Caco-2 (cell line): ENCODE measurements at regions not wholly inside any gene's neighbourhood (a gene's known extent, or its start where the extent isn't known, plus 50 kb on each side); places are given as distances from the start of the nearest gene placed in this dataset.

Experiments
- BruUV-seq: library from RNA; stranded (reverse); fragments of 400-500 nt; replicated peaks from 2 replicates; lab custom pipeline; 2021; lab: Mats Ljungman, UMichigan
- CTCF ChIA-PET: fragments of 300-600 bp; sonication (Branson Sonifier 250); formaldehyde crosslinking; loops from one replicate; lab custom pipeline; 2022; ENCODE audit warnings: antibody characterized with exemption; lab: Charles Lee
- POLR2A ChIA-PET: fragments of 300-600 bp; sonication (Branson Sonifier 250); formaldehyde crosslinking; loops from one replicate; lab custom pipeline; 2022; ENCODE audit warnings: antibody characterized with exemption; lab: Charles Lee
- DNase-seq, 2 experiments: peaks; one replicate each; pipeline versions ENCODE4 v3.0.0 to v3.0.0-alpha.2; 2020 to 2022
- H3K27me3 ChIP-seq: replicated peaks from 2 replicates; pipeline ENCODE4 v1.6.0; 2011; ENCODE audit warnings: low read length; ENCODE audit not compliant: control insufficient read depth, insufficient read depth
- H3K36me3 ChIP-seq: 2 replicates; pipeline ENCODE4 v1.5.1; 2011; ENCODE audit warnings: low read length; ENCODE audit not compliant: control insufficient read depth, insufficient read depth
- H3K4me1 ChIP-seq: fragments of 250-450 bp; sonication (Bioruptor Pico); 2 replicates; pipeline ENCODE4 v1.5.1; 2020; ENCODE audit warnings: mild to moderate bottlenecking
- H3K4me3 ChIP-seq: 2 replicates; pipeline ENCODE4 v1.5.1; 2011; ENCODE audit warnings: low read depth, mild to moderate bottlenecking, control low read depth, low read length
- H3K9me3 ChIP-seq: fragments of 250-450 bp; sonication (Bioruptor Pico); 2 replicates; pipeline ENCODE4 v1.5.1; 2020; ENCODE audit warnings: mild to moderate bottlenecking, moderate library complexity
- H3K27ac Mint-ChIP-seq: one replicate; pipeline ENCODE4 v1.8.0; 2022; ENCODE audit warnings: mixed read lengths; ENCODE audit not compliant: unreplicated experiment
- H3K27me3 Mint-ChIP-seq: one replicate; pipeline ENCODE4 v1.8.0; 2022; ENCODE audit warnings: mixed read lengths; ENCODE audit not compliant: insufficient read depth, unreplicated experiment
- H3K36me3 Mint-ChIP-seq: one replicate; pipeline ENCODE4 v1.8.0; 2022; ENCODE audit warnings: mild to moderate bottlenecking, mixed read lengths; ENCODE audit not compliant: insufficient read depth, unreplicated experiment
- H3K4me1 Mint-ChIP-seq: one replicate; pipeline ENCODE4 v1.8.0; 2022; ENCODE audit warnings: low read depth, mixed read lengths; ENCODE audit not compliant: unreplicated experiment
- H3K4me3 Mint-ChIP-seq: one replicate; pipeline ENCODE4 v1.8.0; 2022; ENCODE audit warnings: mild to moderate bottlenecking, moderate library complexity, mixed read lengths; ENCODE audit not compliant: unreplicated experiment
- H3K9me3 Mint-ChIP-seq: one replicate; pipeline ENCODE4 v1.8.0; 2022; ENCODE audit warnings: mixed read lengths; ENCODE audit not compliant: unreplicated experiment
- intact Hi-C: fragments of 100-400 bp; cut with micrococcal nuclease; formaldehyde crosslinking; loops from one replicate; pipeline ENCODE4 v1.10.0; 2022; ENCODE audit not compliant: unreplicated experiment
- TF ChIP-seq, protein P1 (sequence below), 2 experiments: fragments of 200-600 bp in 1 of 2; IDR thresholded peaks; 1 replicate in 1 of 2; 2 replicates in 1 of 2; pipeline versions ENCODE4 v1.5.1 to v1.8.0; 2011 to 2022; ENCODE audit warnings: antibody characterized with exemption in 1 of 2, control low read depth in 1 of 2, inconsistent platforms in 1 of 2, low read depth in 1 of 2, low read length in 1 of 2, mild to moderate bottlenecking in 1 of 2, moderate library complexity in 1 of 2; ENCODE audit not compliant: insufficient read depth in 1 of 2, severe bottlenecking in 1 of 2, unreplicated experiment in 1 of 2

DNA sequence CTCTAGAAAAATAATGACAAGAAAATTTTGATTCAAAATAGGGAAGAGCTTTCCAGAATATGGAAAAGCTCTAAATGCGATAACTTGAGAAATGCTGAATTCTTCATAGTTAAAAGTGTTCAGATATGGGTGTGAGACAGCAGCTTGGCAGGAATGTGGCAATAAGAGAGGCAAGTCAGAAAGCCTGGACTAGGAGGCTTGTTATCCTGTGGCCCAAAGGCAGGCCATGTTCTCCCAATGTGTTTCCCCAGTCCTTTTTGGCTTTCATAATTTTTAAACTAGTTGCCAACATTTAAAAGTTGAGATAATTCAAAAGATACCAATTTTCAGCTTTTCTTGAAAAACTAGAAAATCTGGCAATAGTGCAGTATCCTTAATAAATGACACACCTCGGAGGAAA, 366.3 kb upstream of the FANCL start:
- H3K27me3 ChIP-seq: no peaks in the 10 kb centered on the region
- intact Hi-C loops: no loop called here
- CTCF ChIA-PET: no interaction called here
- no peaks in the 10 kb centered on the region for H3K9me3 Mint-ChIP-seq
- no peaks in the 10 kb centered on the region for H3K9me3 ChIP-seq
- H3K27me3 Mint-ChIP-seq: peaks cover 5% of the 10 kb centered on the region
- BruUV-seq: no TSS peak
- H3K36me3 Mint-ChIP-seq: no peaks in the 10 kb centered on the region
- H3K27ac Mint-ChIP-seq: no peak overlapping the region
- H3K4me1 Mint-ChIP-seq: no peaks in the 10 kb centered on the region
- no peaks in the 10 kb centered on the region for H3K36me3 ChIP-seq
- H3K4me1 ChIP-seq: no peaks in the 10 kb centered on the region
- no peak for DNase-seq
- H3K4me3 Mint-ChIP-seq: no peak overlapping the region
- POLR2A ChIA-PET: no interaction called here
- TF ChIP-seq, protein P1, sequence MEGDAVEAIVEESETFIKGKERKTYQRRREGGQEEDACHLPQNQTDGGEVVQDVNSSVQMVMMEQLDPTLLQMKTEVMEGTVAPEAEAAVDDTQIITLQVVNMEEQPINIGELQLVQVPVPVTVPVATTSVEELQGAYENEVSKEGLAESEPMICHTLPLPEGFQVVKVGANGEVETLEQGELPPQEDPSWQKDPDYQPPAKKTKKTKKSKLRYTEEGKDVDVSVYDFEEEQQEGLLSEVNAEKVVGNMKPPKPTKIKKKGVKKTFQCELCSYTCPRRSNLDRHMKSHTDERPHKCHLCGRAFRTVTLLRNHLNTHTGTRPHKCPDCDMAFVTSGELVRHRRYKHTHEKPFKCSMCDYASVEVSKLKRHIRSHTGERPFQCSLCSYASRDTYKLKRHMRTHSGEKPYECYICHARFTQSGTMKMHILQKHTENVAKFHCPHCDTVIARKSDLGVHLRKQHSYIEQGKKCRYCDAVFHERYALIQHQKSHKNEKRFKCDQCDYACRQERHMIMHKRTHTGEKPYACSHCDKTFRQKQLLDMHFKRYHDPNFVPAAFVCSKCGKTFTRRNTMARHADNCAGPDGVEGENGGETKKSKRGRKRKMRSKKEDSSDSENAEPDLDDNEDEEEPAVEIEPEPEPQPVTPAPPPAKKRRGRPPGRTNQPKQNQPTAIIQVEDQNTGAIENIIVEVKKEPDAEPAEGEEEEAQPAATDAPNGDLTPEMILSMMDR (IDR thresholded peaks at IDR 0.05; ENCODE audit: insufficient read depth in 1 of 2, low read depth in 1 of 2, low read length in 1 of 2, severe bottlenecking in 1 of 2, unreplicated experiment in 1 of 2): no peak
- no peak overlapping the region for H3K4me3 ChIP-seq

DNA sequence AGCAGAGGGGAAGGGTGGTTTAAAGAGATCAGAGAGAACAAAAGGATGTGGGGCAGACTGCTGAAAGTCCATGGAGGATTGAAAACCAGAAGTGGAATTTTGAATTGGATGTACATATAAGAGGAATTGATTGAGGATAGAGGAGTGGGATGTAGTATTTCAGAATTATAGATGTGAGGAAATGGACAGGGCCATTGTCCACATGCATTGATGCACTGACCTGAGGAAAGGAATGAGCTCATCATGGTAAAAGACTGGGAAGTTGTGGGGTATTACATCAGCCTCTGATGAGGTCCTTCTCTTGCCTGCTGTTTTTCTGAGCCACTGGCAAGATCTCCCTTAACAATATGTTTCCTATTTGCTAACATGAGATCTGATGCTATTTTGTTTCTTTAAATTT, 365.7 kb upstream of the FANCL start:
- Histone ChIP-seq H3K4me1 (no peaks in the 10 kb centered on the region), H3K4me3 (no peak overlapping the region), H3K9me3 (no peaks in the 10 kb centered on the region), H3K27me3 (no peaks in the 10 kb centered on the region), H3K36me3 (no peaks in the 10 kb centered on the region)
- Mint-ChIP-seq H3K36me3 (no peaks in the 10 kb centered on the region), H3K27me3 (peaks cover 5% of the 10 kb centered on the region), H3K9me3 (no peaks in the 10 kb centered on the region), H3K27ac (no peak overlapping the region), H3K4me3 (no peak overlapping the region), H3K4me1 (no peaks in the 10 kb centered on the region)
- ChIA-PET POLR2A (no interaction called here), CTCF (no interaction called here)
- no TSS peak for BruUV-seq
- intact Hi-C loops: no loop called here
- TF ChIP-seq, protein P1 (IDR thresholded peaks at IDR 0.05; ENCODE audit: insufficient read depth in 1 of 2, low read depth in 1 of 2, low read length in 1 of 2, severe bottlenecking in 1 of 2, unreplicated experiment in 1 of 2): no peak
- no peak for DNase-seq

DNA sequence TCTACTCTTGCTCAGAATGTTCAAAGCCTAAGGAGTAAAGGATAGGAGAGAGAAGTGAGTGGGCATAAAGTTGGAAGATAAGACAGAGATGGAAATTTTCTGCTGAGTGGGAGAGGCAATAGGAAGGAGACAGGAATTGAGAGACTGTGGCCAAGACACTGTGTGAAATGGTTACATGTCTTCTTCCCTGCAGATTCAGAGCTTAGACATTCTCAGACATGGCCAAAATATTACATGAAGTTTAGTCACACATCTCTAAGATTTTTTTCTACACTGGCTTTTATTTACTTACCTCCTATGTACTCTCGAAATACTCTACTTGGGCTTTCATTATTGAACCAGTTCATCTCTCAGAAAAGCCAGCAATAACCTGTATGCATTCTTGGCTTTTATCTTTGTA, 363.0 kb upstream of the FANCL start:
- ChIA-PET CTCF (no interaction called here), POLR2A (no interaction called here)
- no peaks in the 10 kb centered on the region for H3K27me3 ChIP-seq
- H3K27me3 Mint-ChIP-seq: peaks cover 5% of the 10 kb centered on the region
- intact Hi-C loops: no loop called here
- H3K9me3 ChIP-seq: no peaks in the 10 kb centered on the region
- no peaks in the 10 kb centered on the region for H3K36me3 ChIP-seq
- H3K9me3 Mint-ChIP-seq: no peaks in the 10 kb centered on the region
- no peak overlapping the region for H3K27ac Mint-ChIP-seq
- H3K36me3 Mint-ChIP-seq: no peaks in the 10 kb centered on the region
- DNase-seq: no peak
- H3K4me1 Mint-ChIP-seq: no peaks in the 10 kb centered on the region
- H3K4me3 ChIP-seq: no peak overlapping the region
- no TSS peak for BruUV-seq
- H3K4me3 Mint-ChIP-seq: no peak overlapping the region
- TF ChIP-seq, protein P1 (IDR thresholded peaks at IDR 0.05; ENCODE audit: insufficient read depth in 1 of 2, low read depth in 1 of 2, low read length in 1 of 2, severe bottlenecking in 1 of 2, unreplicated experiment in 1 of 2): no peak
- no peaks in the 10 kb centered on the region for H3K4me1 ChIP-seq
